SK-N-SH (cell line): ENCODE measurements at regions not wholly inside any gene's neighbourhood (a gene's known extent, or its start where the extent isn't known, plus 50 kb on each side); places are given as distances from the start of the nearest gene placed in this dataset.

Source experiments
- CTCF ChIA-PET: fragments of 300-600, 350-600 bp; formaldehyde crosslinking; extraction: SDS; loops from one replicate; lab custom pipeline; 2021; lab: Yijun Ruan, JAX
- POLR2A ChIA-PET: fragments of 350-600 bp; sonication (Branson Sonifier 250); formaldehyde crosslinking; extraction: SDS; loops from one replicate; lab custom pipeline; 2020; ENCODE audit warnings: antibody characterized with exemption, inconsistent platforms; lab: Yijun Ruan, JAX
- DNase-seq: peaks from one replicate; pipeline ENCODE4 v3.0.0; 2012
- H2AFZ ChIP-seq: fragments of 200-600 bp; sonication (generic); 2 replicates; pipeline ENCODE4 v1.8.1; 2016; ENCODE audit warnings: antibody characterized with exemption, mild to moderate bottlenecking, low read depth
- H3F3A ChIP-seq: fragments of 200-600 bp; sonication (generic); replicated peaks from 2 replicates; pipeline ENCODE3; 2016; ENCODE audit warnings: antibody characterized with exemption, mild to moderate bottlenecking; ENCODE audit not compliant: insufficient read depth
- H3K27ac ChIP-seq, 2 experiments: fragments of 200-500 bp in 1 of 2; fragments of 200-600 bp in 1 of 2; sonication (Bioruptor generic) in 1 of 2; sonication (generic), shearing (Covaris generic) in 1 of 2; 2 replicates each; pipeline versions ENCODE4 v1.5.1 to v1.6.1; 2014 to 2016; ENCODE audit warnings: low read depth in 2 of 2, inconsistent platforms in 1 of 2, low read length in 1 of 2, mild to moderate bottlenecking in 1 of 2, mixed read lengths in 1 of 2
- H3K27me3 ChIP-seq: fragments of 200-600 bp; sonication (generic), shearing (Covaris generic); 2 replicates; pipeline ENCODE4 v1.6.1; 2016; ENCODE audit warnings: mixed run types; ENCODE audit not compliant: insufficient read depth
- H3K36me3 ChIP-seq, 2 experiments: fragments of 200-500 bp in 1 of 2; fragments of 200-600 bp in 1 of 2; sonication (Bioruptor generic) in 1 of 2; sonication (generic) in 1 of 2; replicated peaks in 1 of 2; 2 replicates each; pipeline versions ENCODE3 to v1.5.1; 2014 to 2016; ENCODE audit warnings: low read length in 1 of 2, mild to moderate bottlenecking in 1 of 2; ENCODE audit not compliant: insufficient read depth in 2 of 2, control insufficient read depth in 1 of 2
- H3K4me1 ChIP-seq, 2 experiments: fragments of 200-500 bp in 1 of 2; fragments of 200-600 bp in 1 of 2; sonication (Bioruptor generic) in 1 of 2; sonication (generic), shearing (Covaris generic) in 1 of 2; 2 replicates each; pipeline versions ENCODE4 v1.5.1 to v1.6.1; 2014 to 2016; ENCODE audit warnings: low read depth in 1 of 2, low read length in 1 of 2, mixed run types in 1 of 2; ENCODE audit not compliant: insufficient read depth in 2 of 2, control insufficient read depth in 1 of 2
- H3K4me2 ChIP-seq: fragments of 200-600 bp; sonication (generic), shearing (Covaris generic); 2 replicates; pipeline ENCODE4 v1.6.1; 2017; ENCODE audit warnings: mixed run types
- H3K4me3 ChIP-seq, 2 experiments: fragments of 200-500 bp in 1 of 2; fragments of 200-600 bp in 1 of 2; sonication (Bioruptor generic) in 1 of 2; sonication (generic), shearing (Covaris generic) in 1 of 2; 2 replicates each; pipeline versions ENCODE4 v1.5.1 to v1.8.1; 2014 to 2016; ENCODE audit warnings: low read depth in 2 of 2, inconsistent platforms in 1 of 2, low read length in 1 of 2, mild to moderate bottlenecking in 1 of 2, mixed read lengths in 1 of 2, moderate library complexity in 1 of 2
- H3K79me2 ChIP-seq: fragments of 200-600 bp; sonication (generic); 2 replicates; pipeline ENCODE4 v1.8.1; 2017; ENCODE audit warnings: mild to moderate bottlenecking; ENCODE audit not compliant: insufficient read depth
- H3K9ac ChIP-seq: fragments of 200-600 bp; sonication (generic); 2 replicates; pipeline ENCODE4 v1.6.1; 2017; ENCODE audit warnings: mixed run types
- H3K9me2 ChIP-seq: fragments of 200-600 bp; sonication (generic); 2 replicates; pipeline ENCODE4 v1.6.1; 2017; ENCODE audit warnings: mixed run types
- H3K9me3 ChIP-seq: fragments of 200-600 bp; sonication (generic); 2 replicates; pipeline ENCODE4 v1.6.1; 2017; ENCODE audit warnings: mixed run types, mild to moderate bottlenecking, moderate library complexity
- H4K20me1 ChIP-seq: fragments of 200-600 bp; sonication (generic); 2 replicates; pipeline ENCODE4 v1.6.1; 2017; ENCODE audit warnings: mild to moderate bottlenecking, mixed run types; ENCODE audit not compliant: insufficient read depth
- CHD2 ChIP-seq: fragments of 150-350 bp; IDR thresholded peaks from 2 replicates; pipeline ENCODE4 v1.6.1; 2018; ENCODE audit warnings: low read length; ENCODE audit not compliant: partially characterized antibody
- ELF1 ChIP-seq: IDR thresholded peaks from 2 replicates; pipeline ENCODE4 v1.4.0; 2012
- FOSL2 ChIP-seq: IDR thresholded peaks from 2 replicates; pipeline ENCODE4 v1.4.0; 2012; ENCODE audit warnings: low read depth, mild to moderate bottlenecking, moderate library complexity, borderline replicate concordance
- GABPA ChIP-seq: IDR thresholded peaks from 2 replicates; pipeline ENCODE4 v1.4.0; 2012; ENCODE audit warnings: low read depth, mild to moderate bottlenecking
- JUND ChIP-seq: IDR thresholded peaks from 2 replicates; pipeline ENCODE4 v1.4.0; 2012
- MEF2A ChIP-seq: IDR thresholded peaks from 2 replicates; pipeline ENCODE4 v1.4.0; 2012; ENCODE audit warnings: low read depth, borderline replicate concordance
- MXI1 ChIP-seq: IDR thresholded peaks from 2 replicates; pipeline ENCODE4 v1.6.1; 2012; ENCODE audit warnings: mild to moderate bottlenecking, low read depth, low read length, improper control_type of control experiment
- NRF1 ChIP-seq: IDR thresholded peaks from 2 replicates; pipeline ENCODE4 v1.6.1; 2012; ENCODE audit warnings: low read depth, mild to moderate bottlenecking, low read length
- PBX3 ChIP-seq: IDR thresholded peaks from 2 replicates; pipeline ENCODE4; 2012
- RAD21 ChIP-seq: IDR thresholded peaks from 2 replicates; pipeline ENCODE4 v1.6.1; 2012; ENCODE audit warnings: mild to moderate bottlenecking, low read length
- RCOR1 ChIP-seq: fragments of 150-350 bp; IDR thresholded peaks from 2 replicates; pipeline ENCODE4 v1.6.1; 2017; ENCODE audit warnings: antibody characterized with exemption, low read length
- TAF1 ChIP-seq: IDR thresholded peaks from 2 replicates; pipeline ENCODE4 v1.6.1; 2012; ENCODE audit warnings: low read depth, mild to moderate bottlenecking, low read length, moderate library complexity, borderline replicate concordance
- TCF12 ChIP-seq: IDR thresholded peaks from 2 replicates; pipeline ENCODE4 v1.4.0; 2012
- USF2 ChIP-seq: fragments of 150-350 bp; IDR thresholded peaks from 2 replicates; pipeline ENCODE4 v1.6.1; 2017; ENCODE audit warnings: antibody characterized with exemption, low read length, low read depth, borderline replicate concordance
- YY1 ChIP-seq: IDR thresholded peaks from 2 replicates; pipeline ENCODE4 v1.4.0; 2012; ENCODE audit warnings: low read depth, mild to moderate bottlenecking
- ZBTB33 ChIP-seq: IDR thresholded peaks from 2 replicates; pipeline ENCODE4 v1.4.0; 2012; ENCODE audit warnings: low read depth, borderline replicate concordance
- WGBS: methylation state at CpG from one replicate; pipeline ENCODE4 v1.1.6; 2017; ENCODE audit warnings: low lambda C conversion rate; 5-methylcytosine and 5-hydroxymethylcytosine counted together
- TF ChIP-seq, protein P1 (sequence below): IDR thresholded peaks from 2 replicates; pipeline ENCODE4 v1.4.0; 2012; ENCODE audit warnings: low read depth
- TF ChIP-seq, protein P2 (sequence below): fragments of 150-350 bp; IDR thresholded peaks from 2 replicates; pipeline ENCODE4 v1.6.1; 2016; ENCODE audit warnings: mild to moderate bottlenecking, low read depth, low read length

DNA sequence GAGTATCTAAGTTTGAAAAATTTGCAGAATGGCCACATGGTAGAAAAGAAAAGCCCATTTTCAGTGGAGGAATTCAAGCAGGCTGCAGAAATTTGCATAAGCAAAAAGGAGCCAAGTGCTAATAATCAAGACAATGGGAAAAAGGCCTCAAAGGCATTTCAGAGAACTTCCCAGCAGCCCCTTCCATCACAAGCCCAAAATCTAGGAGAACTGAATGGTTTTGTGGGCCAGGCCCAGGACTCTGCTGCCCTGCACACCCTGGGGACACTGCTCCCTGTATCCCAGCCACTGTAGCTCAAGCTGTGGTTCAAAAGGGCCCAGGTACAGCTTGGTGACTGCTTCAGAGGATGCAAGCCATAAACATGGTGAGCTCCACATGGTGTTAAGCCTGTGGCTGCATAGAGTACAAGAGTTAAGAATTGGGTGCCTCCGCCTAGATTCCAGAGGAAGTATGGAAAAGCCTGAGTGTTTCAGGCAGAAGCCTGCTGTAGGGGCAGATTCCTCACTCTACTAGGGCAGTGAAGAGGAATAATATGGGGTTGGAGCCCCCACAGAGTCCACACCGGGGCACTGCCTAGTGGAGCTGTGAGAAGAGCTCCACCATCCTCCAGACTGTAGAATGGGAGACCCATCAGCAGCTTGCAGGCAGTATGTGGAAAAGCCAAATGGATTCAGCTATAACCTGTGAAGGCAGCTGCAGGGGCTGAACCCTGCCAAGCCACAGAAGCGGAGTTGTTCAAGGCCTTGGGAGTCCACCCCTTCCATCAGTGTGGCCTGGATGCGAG, 720.7 kb upstream of the CTNND2 start:
- no peak overlapping the region for H3K9ac ChIP-seq
- TF ChIP-seq GABPA (no peak), RCOR1 (no peak), MEF2A (no peak), USF2 (no peak), TCF12 (no peak), TAF1 (no peak), NRF1 (no peak), ZBTB33 (no peak), YY1 (no peak), MXI1 (no peak), FOSL2 (no peak), PBX3 (no peak), JUND (no peak), RAD21 (no peak)
- TF ChIP-seq, protein P1, sequence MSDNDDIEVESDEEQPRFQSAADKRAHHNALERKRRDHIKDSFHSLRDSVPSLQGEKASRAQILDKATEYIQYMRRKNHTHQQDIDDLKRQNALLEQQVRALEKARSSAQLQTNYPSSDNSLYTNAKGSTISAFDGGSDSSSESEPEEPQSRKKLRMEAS, result no peak
- TF ChIP-seq, all 33 proteins: peak for 0
- no peaks in the 10 kb centered on the region for H3K36me3 ChIP-seq
- WGBS, result 6% methylated on average over 3 of the region's 4 CpGs
- no peaks in the 10 kb centered on the region for H3K4me1 ChIP-seq
- ChIA-PET POLR2A (no interaction called here), CTCF (no interaction called here)
- no peaks in the 10 kb centered on the region for H3K27me3 ChIP-seq
- no peaks in the 10 kb centered on the region for H4K20me1 ChIP-seq
- no peak overlapping the region for H3K27ac ChIP-seq
- H3F3A ChIP-seq, result no peaks in the 10 kb centered on the region
- no peak for DNase-seq
- H3K4me2 ChIP-seq, result no peak overlapping the region
- no peaks in the 10 kb centered on the region for H3K9me3 ChIP-seq
- H3K9me2 ChIP-seq, result no peaks in the 10 kb centered on the region
- no peak overlapping the region for H2AFZ ChIP-seq
- no peak overlapping the region for H3K4me3 ChIP-seq
- no peaks in the 10 kb centered on the region for H3K79me2 ChIP-seq

- Histone ChIP-seq H3K4me3 (no peak overlapping the region), H3K36me3 (no peaks in the 10 kb centered on the region), H3F3A (no peaks in the 10 kb centered on the region), H3K4me1 (no peaks in the 10 kb centered on the region), H3K9me2 (no peaks in the 10 kb centered on the region), H3K27ac (no peak overlapping the region), H3K27me3 (no peaks in the 10 kb centered on the region), H4K20me1 (no peaks in the 10 kb centered on the region), H3K4me2 (no peak overlapping the region), H2AFZ (no peak overlapping the region), H3K9me3 (no peaks in the 10 kb centered on the region), H3K79me2 (no peaks in the 10 kb centered on the region), H3K9ac (no peak overlapping the region)
- ChIA-PET CTCF (no interaction called here), POLR2A (no interaction called here)
- WGBS, result 0% methylated on average over 1 of the region's 1 CpG
- no peak for DNase-seq
- TF ChIP-seq PBX3, result no peak
- TF ChIP-seq ELF1, result no peak
- no peak for TF ChIP-seq NRF1
- no peak for TF ChIP-seq ZBTB33
- TF ChIP-seq CHD2, result no peak
- TF ChIP-seq, protein P2, sequence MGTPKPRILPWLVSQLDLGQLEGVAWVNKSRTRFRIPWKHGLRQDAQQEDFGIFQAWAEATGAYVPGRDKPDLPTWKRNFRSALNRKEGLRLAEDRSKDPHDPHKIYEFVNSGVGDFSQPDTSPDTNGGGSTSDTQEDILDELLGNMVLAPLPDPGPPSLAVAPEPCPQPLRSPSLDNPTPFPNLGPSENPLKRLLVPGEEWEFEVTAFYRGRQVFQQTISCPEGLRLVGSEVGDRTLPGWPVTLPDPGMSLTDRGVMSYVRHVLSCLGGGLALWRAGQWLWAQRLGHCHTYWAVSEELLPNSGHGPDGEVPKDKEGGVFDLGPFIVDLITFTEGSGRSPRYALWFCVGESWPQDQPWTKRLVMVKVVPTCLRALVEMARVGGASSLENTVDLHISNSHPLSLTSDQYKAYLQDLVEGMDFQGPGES, result no peak
- TF ChIP-seq YY1, result no peak
Observed at GRCh38 chr5:12623408-12623807, 719.2 kb upstream of the CTNND2 start.
